NB4 (cell line): ENCODE measurements at regions not wholly inside any gene's neighbourhood (a gene's known extent, or its start where the extent isn't known, plus 50 kb on each side); places are given as distances from the start of the nearest gene placed in this dataset.

Experiments used
- DNase-seq: peaks from one replicate; pipeline ENCODE4 v3.0.0; 2010; ENCODE audit warnings: low read depth
- H3K4me3 ChIP-seq: one replicate; pipeline ENCODE4 v1.5.1; 2011; ENCODE audit warnings: mild to moderate bottlenecking, low read depth, low read length, moderate library complexity
- MYC ChIP-seq: IDR thresholded peaks from 2 replicates; pipeline ENCODE4 v1.6.1; 2011; ENCODE audit warnings: low read depth, low read length
- POLR2A ChIP-seq: IDR thresholded peaks from 2 replicates; pipeline ENCODE4 v1.6.1; 2011; ENCODE audit warnings: mild to moderate bottlenecking; ENCODE audit not compliant: insufficient read length; ENCODE audit errors: extremely low read depth
- TF ChIP-seq, protein P1 (sequence below): IDR thresholded peaks from 2 replicates; pipeline ENCODE4 v1.6.1; 2011; ENCODE audit warnings: low read depth, low read length
- TF ChIP-seq, protein P2 (sequence below): IDR thresholded peaks from one replicate; pipeline ENCODE4 v1.5.1; 2012; ENCODE audit warnings: low read depth, low read length

DNA sequence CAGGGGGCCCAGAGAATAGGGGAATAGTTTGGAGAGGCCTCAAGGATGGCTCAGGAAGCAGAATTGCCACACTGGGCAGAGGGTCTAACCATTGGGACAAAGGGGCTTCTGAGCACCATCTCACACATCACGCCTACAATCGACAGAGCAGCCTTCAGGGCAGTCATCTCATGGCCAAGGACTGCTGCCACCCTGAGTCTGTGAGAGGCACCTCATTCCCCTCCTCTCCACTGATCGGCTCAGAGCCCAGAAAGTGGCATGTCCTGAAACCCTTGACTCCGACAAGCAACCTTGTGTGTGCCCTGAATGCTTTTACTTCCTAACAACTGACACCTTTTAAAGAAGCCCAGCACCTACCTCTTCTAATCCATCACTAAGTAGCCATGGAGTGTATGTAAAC is 128.9 kb upstream of the PTPN3 start:
- H3K4me3 ChIP-seq = no peak overlapping the region
- DNase-seq = no peak
- no peak for TF ChIP-seq POLR2A
- TF ChIP-seq, protein P1, sequence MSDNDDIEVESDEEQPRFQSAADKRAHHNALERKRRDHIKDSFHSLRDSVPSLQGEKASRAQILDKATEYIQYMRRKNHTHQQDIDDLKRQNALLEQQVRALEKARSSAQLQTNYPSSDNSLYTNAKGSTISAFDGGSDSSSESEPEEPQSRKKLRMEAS = no peak
- no peak for TF ChIP-seq MYC
- TF ChIP-seq, protein P2, sequence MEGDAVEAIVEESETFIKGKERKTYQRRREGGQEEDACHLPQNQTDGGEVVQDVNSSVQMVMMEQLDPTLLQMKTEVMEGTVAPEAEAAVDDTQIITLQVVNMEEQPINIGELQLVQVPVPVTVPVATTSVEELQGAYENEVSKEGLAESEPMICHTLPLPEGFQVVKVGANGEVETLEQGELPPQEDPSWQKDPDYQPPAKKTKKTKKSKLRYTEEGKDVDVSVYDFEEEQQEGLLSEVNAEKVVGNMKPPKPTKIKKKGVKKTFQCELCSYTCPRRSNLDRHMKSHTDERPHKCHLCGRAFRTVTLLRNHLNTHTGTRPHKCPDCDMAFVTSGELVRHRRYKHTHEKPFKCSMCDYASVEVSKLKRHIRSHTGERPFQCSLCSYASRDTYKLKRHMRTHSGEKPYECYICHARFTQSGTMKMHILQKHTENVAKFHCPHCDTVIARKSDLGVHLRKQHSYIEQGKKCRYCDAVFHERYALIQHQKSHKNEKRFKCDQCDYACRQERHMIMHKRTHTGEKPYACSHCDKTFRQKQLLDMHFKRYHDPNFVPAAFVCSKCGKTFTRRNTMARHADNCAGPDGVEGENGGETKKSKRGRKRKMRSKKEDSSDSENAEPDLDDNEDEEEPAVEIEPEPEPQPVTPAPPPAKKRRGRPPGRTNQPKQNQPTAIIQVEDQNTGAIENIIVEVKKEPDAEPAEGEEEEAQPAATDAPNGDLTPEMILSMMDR = no peak

DNA sequence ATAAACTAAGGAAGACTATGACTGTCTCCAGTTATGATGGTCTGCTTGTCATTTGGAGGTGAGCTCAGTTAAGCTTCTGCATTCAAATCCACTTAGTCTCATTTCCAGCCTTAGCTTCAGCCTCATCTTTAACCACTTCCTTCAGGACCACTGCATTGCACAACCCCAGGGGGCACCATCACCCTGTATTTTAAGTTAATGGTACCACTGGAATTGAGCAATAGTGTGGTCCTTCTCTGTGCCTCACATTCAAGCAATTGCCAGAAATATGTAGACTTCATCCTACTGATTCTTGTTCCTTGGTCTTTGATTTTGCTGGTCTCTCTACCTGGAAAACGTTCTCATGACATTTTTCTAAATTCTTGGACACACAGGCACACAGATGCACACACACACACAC is 131.5 kb upstream of the PTPN3 start:
- DNase-seq = peak; percentile 48
- H3K4me3 ChIP-seq = no peak overlapping the region
- TF ChIP-seq MYC = no peak
- TF ChIP-seq POLR2A = no peak
- TF ChIP-seq, protein P1 = no peak
- TF ChIP-seq, protein P2 = no peak

DNA sequence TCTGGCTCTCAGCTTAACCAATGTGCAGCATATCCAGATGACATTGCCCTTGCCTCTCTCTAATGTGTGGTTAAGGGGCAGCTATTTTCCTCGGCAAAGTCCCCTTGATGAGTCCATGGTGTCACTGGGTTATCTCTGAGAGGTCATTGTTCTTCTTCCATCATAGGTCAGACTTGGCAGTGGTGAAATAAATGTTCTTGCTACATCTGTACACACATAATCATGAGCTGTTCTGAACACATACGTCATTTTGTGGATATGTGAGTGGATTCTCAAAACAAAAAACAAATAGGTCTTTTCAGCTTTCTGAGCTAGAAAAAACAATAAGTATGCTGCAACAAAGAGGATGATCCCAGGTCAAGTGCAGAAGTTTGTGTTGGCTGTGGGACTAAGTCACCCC is 134.7 kb upstream of the PTPN3 start:
- no peak for DNase-seq
- TF ChIP-seq MYC = no peak
- no peak for TF ChIP-seq POLR2A
- TF ChIP-seq, protein P1 = no peak
- TF ChIP-seq, protein P2 = no peak

DNA sequence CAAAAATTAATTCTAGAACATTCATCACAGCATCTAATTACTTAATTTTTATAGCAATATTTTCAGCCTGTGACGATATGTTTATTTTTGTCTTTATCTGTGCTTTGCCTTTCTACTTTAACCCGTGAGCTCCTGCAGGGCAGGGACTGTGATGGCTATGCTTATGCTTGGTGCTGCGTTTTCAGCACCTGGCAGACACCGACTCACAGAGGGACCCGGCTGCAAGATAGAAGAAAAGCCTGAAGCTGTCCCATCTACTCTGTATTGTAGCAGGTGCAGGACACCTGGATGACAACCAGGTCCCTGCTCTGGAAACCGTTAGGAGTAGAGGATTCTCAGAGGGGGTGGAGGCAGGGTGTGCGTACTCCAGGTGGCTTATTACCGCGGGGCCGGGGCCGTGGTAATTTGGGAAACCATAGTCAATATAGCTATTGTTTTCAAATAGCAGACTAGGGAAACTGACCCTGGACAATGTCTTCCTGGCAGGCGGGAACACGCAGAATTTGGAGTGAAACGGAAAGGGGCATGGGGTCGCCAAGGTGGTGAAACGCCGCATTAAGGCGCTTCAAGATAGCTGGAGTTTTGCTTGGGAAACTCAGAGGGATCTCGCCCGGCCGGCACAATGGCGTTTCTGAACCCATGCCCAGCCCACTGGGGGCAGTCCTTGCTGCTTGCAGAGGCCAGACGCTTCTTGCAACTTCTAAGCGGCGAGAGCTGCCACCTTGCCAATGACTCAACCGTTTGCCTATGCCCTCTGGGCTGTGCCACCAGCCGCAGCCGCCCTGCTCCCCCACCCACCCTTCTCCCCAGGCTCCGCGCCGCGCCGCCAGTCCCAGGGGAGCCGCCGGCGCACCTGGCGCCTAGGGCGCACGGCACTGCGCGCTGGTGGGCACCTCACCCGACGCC is 140.1 kb upstream of the PALM2AKAP2 start:
- no peak for DNase-seq
- H3K4me3 ChIP-seq = no peak overlapping the region
- TF ChIP-seq MYC = no peak
- TF ChIP-seq, protein P2 = no peak
- TF ChIP-seq, protein P1 = no peak
- TF ChIP-seq POLR2A = no peak

More for the DNA sequence above, 134.7 kb upstream of the PTPN3 start:
- H3K4me3 ChIP-seq = no peak overlapping the region

DNA sequence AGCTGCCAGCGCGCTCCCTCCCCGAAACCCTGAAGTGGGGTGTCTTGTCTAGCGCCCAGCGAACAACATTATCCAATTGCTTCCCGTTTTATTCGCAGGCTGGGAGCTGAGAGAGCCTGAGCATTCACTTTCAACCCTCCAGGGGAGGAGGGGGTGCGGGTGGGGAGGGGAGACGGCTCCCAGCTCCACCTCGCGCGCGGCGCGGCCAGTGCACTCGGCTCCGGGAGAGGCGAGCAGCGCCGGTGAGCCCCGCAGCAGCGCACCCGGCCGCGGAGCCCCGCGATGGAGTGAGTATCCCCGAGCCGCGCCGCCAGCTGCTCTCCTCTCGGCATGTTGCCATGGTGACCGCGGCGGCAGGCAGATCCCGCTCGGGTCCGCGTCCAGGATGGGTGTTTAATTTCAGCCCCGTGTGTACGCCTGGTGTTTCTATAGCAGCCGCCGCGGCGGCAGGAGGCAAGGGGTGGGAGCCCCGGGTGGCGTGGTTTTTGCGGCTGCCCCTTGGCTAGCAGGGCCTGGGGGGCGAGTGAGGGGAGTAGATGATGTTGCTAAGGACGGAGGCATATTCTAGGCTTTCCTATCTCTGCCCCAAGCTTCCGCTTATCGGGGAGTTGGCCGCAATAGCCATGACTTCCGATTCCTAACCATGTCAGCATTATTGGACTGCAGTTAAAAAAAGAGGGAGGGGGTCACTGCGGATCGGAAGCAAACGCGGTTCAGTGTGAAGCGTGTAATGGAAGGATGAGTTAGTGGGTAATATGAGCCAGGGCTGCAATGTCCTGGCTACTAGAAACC is 139.2 kb upstream of the PALM2AKAP2 start:
- DNase-seq = peak; percentile 48

More for the DNA sequence above, 139.2 kb upstream of the PALM2AKAP2 start:
- H3K4me3 ChIP-seq = no peak overlapping the region
- TF ChIP-seq POLR2A (no peak), MYC (no peak)
- TF ChIP-seq, protein P2 = no peak
- TF ChIP-seq, protein P1 = no peak
